ENCODE measurements at regions not wholly inside any gene's neighbourhood (a gene's known extent, or its start where the extent isn't known, plus 50 kb on each side); places are given as distances from the start of the nearest gene placed in this dataset.

DNA sequence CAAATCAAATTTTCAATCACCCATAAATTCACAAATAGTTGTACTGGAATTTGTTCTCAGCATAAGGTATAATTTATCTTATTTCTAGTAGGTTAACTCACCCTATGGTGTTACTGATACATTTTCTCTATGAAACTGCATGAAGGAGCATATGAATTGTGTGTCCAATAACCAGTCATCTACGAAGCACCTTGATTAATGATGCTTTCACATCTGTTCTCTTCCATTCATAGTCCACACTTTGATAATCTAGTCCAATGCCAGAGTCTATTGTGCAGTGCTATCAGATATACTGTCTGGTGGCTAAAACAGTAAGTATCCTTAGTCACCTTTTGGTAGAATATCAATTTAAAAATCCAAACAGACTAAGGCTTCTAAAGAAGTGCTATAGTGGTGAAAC, 876.0 kb downstream of the RPS29 start:
- TF ChIP-seq, protein P1, sequence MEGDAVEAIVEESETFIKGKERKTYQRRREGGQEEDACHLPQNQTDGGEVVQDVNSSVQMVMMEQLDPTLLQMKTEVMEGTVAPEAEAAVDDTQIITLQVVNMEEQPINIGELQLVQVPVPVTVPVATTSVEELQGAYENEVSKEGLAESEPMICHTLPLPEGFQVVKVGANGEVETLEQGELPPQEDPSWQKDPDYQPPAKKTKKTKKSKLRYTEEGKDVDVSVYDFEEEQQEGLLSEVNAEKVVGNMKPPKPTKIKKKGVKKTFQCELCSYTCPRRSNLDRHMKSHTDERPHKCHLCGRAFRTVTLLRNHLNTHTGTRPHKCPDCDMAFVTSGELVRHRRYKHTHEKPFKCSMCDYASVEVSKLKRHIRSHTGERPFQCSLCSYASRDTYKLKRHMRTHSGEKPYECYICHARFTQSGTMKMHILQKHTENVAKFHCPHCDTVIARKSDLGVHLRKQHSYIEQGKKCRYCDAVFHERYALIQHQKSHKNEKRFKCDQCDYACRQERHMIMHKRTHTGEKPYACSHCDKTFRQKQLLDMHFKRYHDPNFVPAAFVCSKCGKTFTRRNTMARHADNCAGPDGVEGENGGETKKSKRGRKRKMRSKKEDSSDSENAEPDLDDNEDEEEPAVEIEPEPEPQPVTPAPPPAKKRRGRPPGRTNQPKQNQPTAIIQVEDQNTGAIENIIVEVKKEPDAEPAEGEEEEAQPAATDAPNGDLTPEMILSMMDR (conservative IDR thresholded peaks at IDR 0.05; ENCODE audit: low read depth, low read length), result no peak
- no peak for TF ChIP-seq EZH2 (IDR thresholded peaks at IDR 0.05; ENCODE audit: borderline replicate concordance, low read depth, low read length, poor library complexity, severe bottlenecking)
